BE2C (cell line): ENCODE measurements at regions not wholly inside any gene's neighbourhood (a gene's known extent, or its start where the extent isn't known, plus 50 kb on each side); places are given as distances from the start of the nearest gene placed in this dataset.
"Not testable (repeated sequence)": the region's sequence is repeated elsewhere in the genome, so short reads cannot be mapped to it uniquely, and the experiment has no call there.

Experiments
- DNase-seq: peaks from one replicate; pipeline ENCODE4 v3.0.0-alpha.2; 2020
- H3K27me3 ChIP-seq: fragments of 250-450 bp; sonication (Bioruptor Pico); 2 replicates; pipeline ENCODE4 v1.5.1; 2020; ENCODE audit warnings: mild to moderate bottlenecking
- H3K36me3 ChIP-seq: fragments of 250-450 bp; sonication (Bioruptor Pico); 2 replicates; pipeline ENCODE4 v1.5.1; 2020; ENCODE audit warnings: mild to moderate bottlenecking
- H3K4me1 ChIP-seq: fragments of 250-450 bp; sonication (Bioruptor Pico); 2 replicates; pipeline ENCODE4 v1.5.1; 2020
- H3K4me3 ChIP-seq: 2 replicates; pipeline ENCODE4 v1.5.1; 2011; ENCODE audit warnings: low read depth, low read length
- H3K9me3 ChIP-seq: fragments of 250-450 bp; sonication (Bioruptor Pico); 2 replicates; pipeline ENCODE4 v1.5.1; 2020
- CTCF ChIP-seq: IDR thresholded peaks from 2 replicates; pipeline ENCODE4 v1.5.1; 2012; ENCODE audit warnings: mild to moderate bottlenecking, low read depth, low read length

- Histone ChIP-seq H3K4me3 (no peak overlapping the region), H3K9me3 (no peaks in the 10 kb centered on the region), H3K36me3 (no peaks in the 10 kb centered on the region), H3K27me3 (no peaks in the 10 kb centered on the region), H3K4me1 (no peaks in the 10 kb centered on the region)
- no peak for TF ChIP-seq CTCF
- no peak for DNase-seq
Measured at GRCh38 chr20:55143601-55144000, 668.2 kb downstream of the DOK5 start.

GRCh38 chr20:55142932-55143331 is 667.5 kb downstream of the DOK5 start:
- Histone ChIP-seq H3K27me3 (no peaks in the 10 kb centered on the region), H3K9me3 (no peaks in the 10 kb centered on the region), H3K4me3 (no peak overlapping the region), H3K36me3 (no peaks in the 10 kb centered on the region), H3K4me1 (no peaks in the 10 kb centered on the region)
- DNase-seq = no peak
- no peak for TF ChIP-seq CTCF

GRCh38 chr20:55140631-55141030 is 665.2 kb downstream of the DOK5 start:
- no peak for DNase-seq
- no peak for TF ChIP-seq CTCF
- no peaks in the 10 kb centered on the region for H3K36me3 ChIP-seq
- no peaks in the 10 kb centered on the region for H3K4me1 ChIP-seq
- H3K9me3 ChIP-seq = no peaks in the 10 kb centered on the region
- no peaks in the 10 kb centered on the region for H3K27me3 ChIP-seq
- H3K4me3 ChIP-seq = no peak overlapping the region

GRCh38 chr20:55139173-55139765 is 663.9 kb downstream of the DOK5 start:
- DNase-seq = no peak
- no peak overlapping the region for H3K4me3 ChIP-seq
- H3K36me3 ChIP-seq = no peaks in the 10 kb centered on the region
- no peaks in the 10 kb centered on the region for H3K27me3 ChIP-seq
- no peak for TF ChIP-seq CTCF
- no peaks in the 10 kb centered on the region for H3K4me1 ChIP-seq
- H3K9me3 ChIP-seq = no peaks in the 10 kb centered on the region

GRCh38 chr20:55135923-55136322 is 660.5 kb downstream of the DOK5 start:
- Histone ChIP-seq H3K4me3 (no peak overlapping the region), H3K36me3 (no peaks in the 10 kb centered on the region), H3K4me1 (no peaks in the 10 kb centered on the region), H3K9me3 (no peaks in the 10 kb centered on the region), H3K27me3 (no peaks in the 10 kb centered on the region)
- DNase-seq = no peak
- TF ChIP-seq CTCF = no peak

- no peak for TF ChIP-seq CTCF
- DNase-seq = no peak
- no peaks in the 10 kb centered on the region for H3K27me3 ChIP-seq
- H3K4me3 ChIP-seq = no peak overlapping the region
- no peaks in the 10 kb centered on the region for H3K4me1 ChIP-seq
- no peaks in the 10 kb centered on the region for H3K9me3 ChIP-seq
- no peaks in the 10 kb centered on the region for H3K36me3 ChIP-seq
Measured at GRCh38 chr20:55132523-55132922, 657.1 kb downstream of the DOK5 start.

GRCh38 chr20:55117577-55117976 is 642.2 kb downstream of the DOK5 start:
- H3K27me3 ChIP-seq, H3K4me1 ChIP-seq, DNase-seq, H3K9me3 ChIP-seq, H3K4me3 ChIP-seq, H3K36me3 ChIP-seq: not testable (repeated sequence)
